DND-41 (cell line): ENCODE measurements at regions not wholly inside any gene's neighbourhood (a gene's known extent, or its start where the extent isn't known, plus 50 kb on each side); places are given as distances from the start of the nearest gene placed in this dataset.

Experiments
- ATAC-seq: fragments of 200-7000 bp; cut with Tn5 transposase; 3 replicates; pipeline ENCODE4 v1.9.1; 2021; ENCODE audit warnings: low read depth; ENCODE audit not compliant: insufficient read depth
- DNase-seq: peaks from one replicate; pipeline ENCODE4 v3.0.0-alpha.2; 2020
- H2AFZ ChIP-seq: 2 replicates; pipeline ENCODE4 v1.6.0; 2012; ENCODE audit warnings: low read depth, low read length
- H3K27ac ChIP-seq: 2 replicates; pipeline ENCODE4 v1.5.1; 2012; ENCODE audit warnings: low read length, inconsistent platforms
- H3K27me3 ChIP-seq: fragments of 200-600 bp; sonication (generic); 2 replicates; pipeline ENCODE4 v1.6.0; 2012; ENCODE audit warnings: low read length, mild to moderate bottlenecking, inconsistent platforms; ENCODE audit not compliant: insufficient read depth, poor library complexity
- H3K36me3 ChIP-seq: 2 replicates; pipeline ENCODE4 v1.5.1; 2012; ENCODE audit warnings: low read length, inconsistent platforms; ENCODE audit not compliant: insufficient read depth
- H3K4me1 ChIP-seq: 2 replicates; pipeline ENCODE4 v1.5.1; 2012; ENCODE audit warnings: mild to moderate bottlenecking, low read length; ENCODE audit not compliant: insufficient read depth
- H3K4me2 ChIP-seq: 2 replicates; pipeline ENCODE4 v1.6.0; 2012; ENCODE audit warnings: mild to moderate bottlenecking, moderate library complexity, low read length, inconsistent platforms; ENCODE audit not compliant: insufficient read depth
- H3K4me3 ChIP-seq, 2 experiments: fragments of 200-600 bp in 1 of 2; shearing (Covaris generic) in 1 of 2; 2 replicates each; pipeline ENCODE4 v1.5.1; 2012 to 2016; ENCODE audit warnings: inconsistent platforms in 2 of 2, low read length in 2 of 2, mild to moderate bottlenecking in 2 of 2, low read depth in 1 of 2, moderate library complexity in 1 of 2
- H3K79me2 ChIP-seq: 2 replicates; pipeline ENCODE4 v1.6.0; 2012; ENCODE audit warnings: low read length, inconsistent platforms; ENCODE audit not compliant: insufficient read depth
- H3K9ac ChIP-seq: 2 replicates; pipeline ENCODE4 v1.6.0; 2012; ENCODE audit warnings: low read depth, mild to moderate bottlenecking, inconsistent platforms, low read length, moderate library complexity
- H3K9me3 ChIP-seq: 2 replicates; pipeline ENCODE4 v1.5.1; 2012; ENCODE audit warnings: low read length, moderate library complexity, mild to moderate bottlenecking, inconsistent platforms; ENCODE audit not compliant: insufficient read depth, severe bottlenecking
- H4K20me1 ChIP-seq: 2 replicates; pipeline ENCODE4 v1.6.0; 2012; ENCODE audit warnings: low read length; ENCODE audit not compliant: insufficient read depth
- CTCF ChIP-seq: IDR thresholded peaks from 2 replicates; pipeline ENCODE4 v1.5.1; 2012; ENCODE audit warnings: borderline replicate concordance, low read length, moderate library complexity, mild to moderate bottlenecking; ENCODE audit not compliant: poor library complexity, severe bottlenecking; ENCODE audit errors: extremely low read depth
- EZH2 ChIP-seq: IDR thresholded peaks from 3 replicates; pipeline ENCODE4 v1.6.1; 2012; ENCODE audit warnings: borderline replicate concordance, low read depth, mild to moderate bottlenecking, moderate library complexity, low read length, inconsistent platforms; ENCODE audit not compliant: severe bottlenecking

GRCh38 chr9:129459547-129460322, 161.2 kb downstream of the C9orf50 start:
- Histone ChIP-seq H3K79me2 (no peaks in the 10 kb centered on the region), H3K4me3 (peak overlapping the region in 1 of 2 experiments; percentile 30; a peak in 1 of 4 replicates), H2AFZ (no peak overlapping the region; the same call in 1 of the 2 replicates), H3K4me2 (peak overlapping the region; percentile 65), H3K36me3 (no peaks in the 10 kb centered on the region), H3K9me3 (no peaks in the 10 kb centered on the region), H3K27ac (no peak overlapping the region), H4K20me1 (no peaks in the 10 kb centered on the region), H3K27me3 (peaks cover 5% of the 10 kb centered on the region), H3K4me1 (peaks cover 27% of the 10 kb centered on the region), H3K9ac (peak overlapping the region; percentile 15; the same call in 1 of the 2 replicates)
- DNase-seq (no peak), ATAC-seq (peak; percentile 10; the same call in 1 of the 3 replicates)
- TF ChIP-seq EZH2 (no peak), CTCF (no peak)

GRCh38 chr9:129458663-129459546, 162.0 kb downstream of the C9orf50 start:
- no peak overlapping the region; the same call in 1 of the 2 replicates for H3K4me2 ChIP-seq
- DNase-seq: peak; percentile 20
- no peak overlapping the region for H3K9ac ChIP-seq
- no peaks in the 10 kb centered on the region for H3K79me2 ChIP-seq
- no peaks in the 10 kb centered on the region for H3K9me3 ChIP-seq
- H3K27ac ChIP-seq: no peak overlapping the region
- no peak overlapping the region for H3K4me3 ChIP-seq
- peaks cover 5% of the 10 kb centered on the region for H3K27me3 ChIP-seq
- ATAC-seq: no peak
- H3K36me3 ChIP-seq: no peaks in the 10 kb centered on the region
- peaks cover 27% of the 10 kb centered on the region for H3K4me1 ChIP-seq
- no peak overlapping the region for H2AFZ ChIP-seq
- H4K20me1 ChIP-seq: no peaks in the 10 kb centered on the region
- TF ChIP-seq CTCF: no peak

DNA sequence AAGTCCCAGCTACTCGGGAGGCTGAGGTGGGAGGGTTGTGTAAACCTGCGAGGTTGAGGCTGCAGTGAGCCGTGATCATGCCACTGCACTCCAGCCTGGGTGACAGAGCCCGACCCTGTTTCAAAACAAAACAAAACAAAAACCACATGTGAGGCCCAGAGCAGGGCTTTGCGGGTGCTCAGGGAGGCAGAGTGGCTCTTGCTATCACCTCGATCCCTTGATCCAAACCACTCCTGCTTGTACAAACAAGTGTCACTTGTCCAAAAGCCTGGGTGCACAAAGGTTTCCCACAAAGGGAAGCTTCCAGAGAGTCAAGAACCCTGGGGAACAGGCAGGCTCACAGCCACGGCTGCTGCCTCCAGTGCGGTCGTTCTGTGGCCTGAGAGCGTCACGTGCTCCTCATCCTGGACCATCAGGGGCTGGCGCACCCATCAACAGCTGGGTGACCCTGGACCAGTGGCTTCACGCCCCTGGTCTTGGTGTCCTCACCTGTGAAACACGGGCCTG, 162.7 kb downstream of the C9orf50 start:
- no peak overlapping the region for H2AFZ ChIP-seq
- no peak for TF ChIP-seq EZH2
- TF ChIP-seq CTCF: no peak
- no peaks in the 10 kb centered on the region for H3K79me2 ChIP-seq
- no peak overlapping the region for H3K9ac ChIP-seq
- DNase-seq (peak; percentile 45), ATAC-seq (peak; percentile 53)
- H3K27ac ChIP-seq: no peak overlapping the region
- no peaks in the 10 kb centered on the region for H3K36me3 ChIP-seq
- H4K20me1 ChIP-seq: no peaks in the 10 kb centered on the region
- no peak overlapping the region for H3K4me2 ChIP-seq
- peaks cover 27% of the 10 kb centered on the region for H3K4me1 ChIP-seq
- H3K27me3 ChIP-seq: peaks cover 5% of the 10 kb centered on the region
- no peak overlapping the region for H3K4me3 ChIP-seq
- no peaks in the 10 kb centered on the region for H3K9me3 ChIP-seq
